ENCODE measurements at regions not wholly inside any gene's neighbourhood (a gene's known extent, or its start where the extent isn't known, plus 50 kb on each side); places are given as distances from the start of the nearest gene placed in this dataset.

DNA sequence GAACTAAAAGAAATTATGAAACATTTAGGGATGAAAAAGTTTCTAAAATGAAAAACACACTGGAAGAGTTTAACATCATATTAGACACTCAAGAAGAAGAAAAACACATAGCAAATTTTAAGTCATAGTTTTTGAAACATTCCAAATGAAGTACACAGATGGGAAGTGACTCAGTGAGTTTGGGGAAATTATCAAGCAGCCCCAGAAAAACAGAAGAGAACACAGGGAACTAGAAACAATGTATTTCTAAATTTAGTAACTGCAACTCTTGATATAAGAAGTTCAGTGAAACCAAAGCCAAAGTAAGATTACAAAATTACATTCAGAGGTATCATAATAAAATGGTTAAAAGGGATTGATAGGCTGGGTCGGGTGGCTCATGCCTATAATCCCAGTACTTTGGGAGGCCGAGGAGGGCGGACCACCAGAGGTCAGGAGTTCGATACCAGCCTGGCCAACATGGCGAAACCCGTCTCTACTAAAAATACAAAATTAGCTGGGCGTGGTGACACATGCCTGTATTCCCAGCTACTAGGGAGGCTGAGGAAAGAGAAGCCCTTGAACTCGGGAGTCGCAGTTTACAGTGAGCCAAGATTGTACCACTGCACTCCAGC is 461.2 kb downstream of the KCTD8 start:
- no peak for TF ChIP-seq CREB1 (CRISPR knock-in tag; IDR thresholded peaks at IDR 0.05; ENCODE audit: low read depth)
- TF ChIP-seq EZH2 (IDR thresholded peaks at IDR 0.05; ENCODE audit: low read depth, unreplicated experiment), result no peak
- no peak for TF ChIP-seq POLR2AphosphoS5 (IDR thresholded peaks at IDR 0.05; ENCODE audit: low read depth)
- TF ChIP-seq, protein P1, sequence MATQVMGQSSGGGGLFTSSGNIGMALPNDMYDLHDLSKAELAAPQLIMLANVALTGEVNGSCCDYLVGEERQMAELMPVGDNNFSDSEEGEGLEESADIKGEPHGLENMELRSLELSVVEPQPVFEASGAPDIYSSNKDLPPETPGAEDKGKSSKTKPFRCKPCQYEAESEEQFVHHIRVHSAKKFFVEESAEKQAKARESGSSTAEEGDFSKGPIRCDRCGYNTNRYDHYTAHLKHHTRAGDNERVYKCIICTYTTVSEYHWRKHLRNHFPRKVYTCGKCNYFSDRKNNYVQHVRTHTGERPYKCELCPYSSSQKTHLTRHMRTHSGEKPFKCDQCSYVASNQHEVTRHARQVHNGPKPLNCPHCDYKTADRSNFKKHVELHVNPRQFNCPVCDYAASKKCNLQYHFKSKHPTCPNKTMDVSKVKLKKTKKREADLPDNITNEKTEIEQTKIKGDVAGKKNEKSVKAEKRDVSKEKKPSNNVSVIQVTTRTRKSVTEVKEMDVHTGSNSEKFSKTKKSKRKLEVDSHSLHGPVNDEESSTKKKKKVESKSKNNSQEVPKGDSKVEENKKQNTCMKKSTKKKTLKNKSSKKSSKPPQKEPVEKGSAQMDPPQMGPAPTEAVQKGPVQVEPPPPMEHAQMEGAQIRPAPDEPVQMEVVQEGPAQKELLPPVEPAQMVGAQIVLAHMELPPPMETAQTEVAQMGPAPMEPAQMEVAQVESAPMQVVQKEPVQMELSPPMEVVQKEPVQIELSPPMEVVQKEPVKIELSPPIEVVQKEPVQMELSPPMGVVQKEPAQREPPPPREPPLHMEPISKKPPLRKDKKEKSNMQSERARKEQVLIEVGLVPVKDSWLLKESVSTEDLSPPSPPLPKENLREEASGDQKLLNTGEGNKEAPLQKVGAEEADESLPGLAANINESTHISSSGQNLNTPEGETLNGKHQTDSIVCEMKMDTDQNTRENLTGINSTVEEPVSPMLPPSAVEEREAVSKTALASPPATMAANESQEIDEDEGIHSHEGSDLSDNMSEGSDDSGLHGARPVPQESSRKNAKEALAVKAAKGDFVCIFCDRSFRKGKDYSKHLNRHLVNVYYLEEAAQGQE (IDR thresholded peaks at IDR 0.05; ENCODE audit: unreplicated experiment), result no peak
- TF ChIP-seq, protein P2, sequence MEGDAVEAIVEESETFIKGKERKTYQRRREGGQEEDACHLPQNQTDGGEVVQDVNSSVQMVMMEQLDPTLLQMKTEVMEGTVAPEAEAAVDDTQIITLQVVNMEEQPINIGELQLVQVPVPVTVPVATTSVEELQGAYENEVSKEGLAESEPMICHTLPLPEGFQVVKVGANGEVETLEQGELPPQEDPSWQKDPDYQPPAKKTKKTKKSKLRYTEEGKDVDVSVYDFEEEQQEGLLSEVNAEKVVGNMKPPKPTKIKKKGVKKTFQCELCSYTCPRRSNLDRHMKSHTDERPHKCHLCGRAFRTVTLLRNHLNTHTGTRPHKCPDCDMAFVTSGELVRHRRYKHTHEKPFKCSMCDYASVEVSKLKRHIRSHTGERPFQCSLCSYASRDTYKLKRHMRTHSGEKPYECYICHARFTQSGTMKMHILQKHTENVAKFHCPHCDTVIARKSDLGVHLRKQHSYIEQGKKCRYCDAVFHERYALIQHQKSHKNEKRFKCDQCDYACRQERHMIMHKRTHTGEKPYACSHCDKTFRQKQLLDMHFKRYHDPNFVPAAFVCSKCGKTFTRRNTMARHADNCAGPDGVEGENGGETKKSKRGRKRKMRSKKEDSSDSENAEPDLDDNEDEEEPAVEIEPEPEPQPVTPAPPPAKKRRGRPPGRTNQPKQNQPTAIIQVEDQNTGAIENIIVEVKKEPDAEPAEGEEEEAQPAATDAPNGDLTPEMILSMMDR (conservative IDR thresholded peaks at IDR 0.05; ENCODE audit: low read depth in 2 of 2), result no peak
- no peak for TF ChIP-seq NANOG (IDR thresholded peaks at IDR 0.05; ENCODE audit: borderline replicate concordance)
- TF ChIP-seq EZH2phosphoT487 (IDR thresholded peaks at IDR 0.05; ENCODE audit: unreplicated experiment), result no peak
- TF ChIP-seq ZNF331 (CRISPR knock-in tag; IDR thresholded peaks at IDR 0.05; ENCODE audit: low read depth), result no peak

All from GM23338 (cell line).